ENCODE measurements at regions not wholly inside any gene's neighbourhood (a gene's known extent, or its start where the extent isn't known, plus 50 kb on each side); places are given as distances from the start of the nearest gene placed in this dataset.

DNA sequence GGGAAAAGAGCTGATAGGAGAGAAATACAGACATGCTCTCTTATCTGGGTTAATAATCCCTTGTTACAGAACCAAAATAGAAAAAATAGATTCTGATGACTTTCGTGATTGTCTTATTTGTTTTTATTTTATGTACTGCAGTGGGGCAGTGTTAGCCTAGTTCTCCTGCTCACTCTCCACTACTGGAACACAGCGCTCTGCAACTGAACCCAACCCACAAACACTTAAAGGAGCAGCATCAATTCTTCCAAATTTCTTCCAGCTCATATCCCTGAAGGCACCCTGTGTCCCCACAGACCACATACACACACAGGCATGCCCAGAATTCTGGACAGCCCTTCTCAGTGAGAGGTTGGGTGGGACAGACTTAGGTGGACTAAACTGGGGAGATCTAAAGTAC, 160.6 kb downstream of the SS18 start:
- no peak overlapping the region for H3K27ac Mint-ChIP-seq
- no peaks in the 10 kb centered on the region for H3K36me3 Mint-ChIP-seq
- H3K4me1 Mint-ChIP-seq, result no peaks in the 10 kb centered on the region
- Histone ChIP-seq H3K27me3 (ENCODE audit: control insufficient read depth, insufficient read depth, low read length) (peaks cover 2% of the 10 kb centered on the region), H3K4me1 (ENCODE audit: control insufficient read depth, insufficient read depth, low read length) (no peaks in the 10 kb centered on the region), H3K27ac (ENCODE audit: low read length) (no peak overlapping the region), H3K4me3 (ENCODE audit: low read length) (no peak overlapping the region), H3K36me3 (ENCODE audit: control insufficient read depth, insufficient read depth, low read length) (no peaks in the 10 kb centered on the region), H3K9me3 (ENCODE audit: control insufficient read depth, insufficient read depth, low read length) (no peaks in the 10 kb centered on the region)
- TF ChIP-seq, protein P1, sequence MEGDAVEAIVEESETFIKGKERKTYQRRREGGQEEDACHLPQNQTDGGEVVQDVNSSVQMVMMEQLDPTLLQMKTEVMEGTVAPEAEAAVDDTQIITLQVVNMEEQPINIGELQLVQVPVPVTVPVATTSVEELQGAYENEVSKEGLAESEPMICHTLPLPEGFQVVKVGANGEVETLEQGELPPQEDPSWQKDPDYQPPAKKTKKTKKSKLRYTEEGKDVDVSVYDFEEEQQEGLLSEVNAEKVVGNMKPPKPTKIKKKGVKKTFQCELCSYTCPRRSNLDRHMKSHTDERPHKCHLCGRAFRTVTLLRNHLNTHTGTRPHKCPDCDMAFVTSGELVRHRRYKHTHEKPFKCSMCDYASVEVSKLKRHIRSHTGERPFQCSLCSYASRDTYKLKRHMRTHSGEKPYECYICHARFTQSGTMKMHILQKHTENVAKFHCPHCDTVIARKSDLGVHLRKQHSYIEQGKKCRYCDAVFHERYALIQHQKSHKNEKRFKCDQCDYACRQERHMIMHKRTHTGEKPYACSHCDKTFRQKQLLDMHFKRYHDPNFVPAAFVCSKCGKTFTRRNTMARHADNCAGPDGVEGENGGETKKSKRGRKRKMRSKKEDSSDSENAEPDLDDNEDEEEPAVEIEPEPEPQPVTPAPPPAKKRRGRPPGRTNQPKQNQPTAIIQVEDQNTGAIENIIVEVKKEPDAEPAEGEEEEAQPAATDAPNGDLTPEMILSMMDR (IDR thresholded peaks at IDR 0.05), result no peak
- intact Hi-C loops (cut with micrococcal nuclease), result no loop called here
- H3K4me3 Mint-ChIP-seq, result no peak overlapping the region
- WGBS (ENCODE audit: insufficient coverage), result 89% methylated on average over 1 of the region's 2 CpGs
- no peak for ATAC-seq
- H3K9me3 Mint-ChIP-seq, result no peaks in the 10 kb centered on the region
- DNase-seq, result no peak
- peaks cover 0 to 3% of the 10 kb centered on the region in 2 donors for H3K27me3 Mint-ChIP-seq (ENCODE audit: low read depth in 2 of 2)

DNA sequence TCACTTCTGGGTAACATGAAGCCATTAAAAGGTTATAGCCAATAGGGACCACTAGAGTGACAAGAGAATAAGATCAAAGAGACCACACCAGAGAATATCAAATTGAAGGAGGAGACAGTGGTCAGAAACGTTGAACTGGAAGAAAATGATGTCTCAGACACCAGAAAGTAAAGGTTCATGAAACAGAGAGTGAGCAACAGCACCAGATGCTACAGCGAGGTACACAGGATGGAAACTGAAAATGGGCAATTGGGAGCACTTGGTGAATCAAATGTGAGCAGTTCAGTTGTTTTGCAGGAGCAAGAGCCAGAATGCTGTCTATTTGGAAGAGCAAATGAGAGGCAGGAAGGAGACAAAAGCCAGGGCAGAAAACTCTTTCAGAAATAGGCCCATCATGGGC, 162.6 kb downstream of the SS18 start:
- Mint-ChIP-seq H3K27ac (no peak overlapping the region), H3K27me3 (ENCODE audit: low read depth in 2 of 2) (peaks cover 0 to 3% of the 10 kb centered on the region in 2 donors), H3K9me3 (no peaks in the 10 kb centered on the region), H3K4me1 (no peaks in the 10 kb centered on the region), H3K4me3 (no peak overlapping the region), H3K36me3 (no peaks in the 10 kb centered on the region)
- no peak for DNase-seq
- TF ChIP-seq, protein P1 (IDR thresholded peaks at IDR 0.05), result no peak
- ATAC-seq, result no peak
- Histone ChIP-seq H3K4me1 (ENCODE audit: control insufficient read depth, insufficient read depth, low read length) (no peaks in the 10 kb centered on the region), H3K36me3 (ENCODE audit: control insufficient read depth, insufficient read depth, low read length) (no peaks in the 10 kb centered on the region), H3K9me3 (ENCODE audit: control insufficient read depth, insufficient read depth, low read length) (no peaks in the 10 kb centered on the region), H3K27me3 (ENCODE audit: control insufficient read depth, insufficient read depth, low read length) (peaks cover 2% of the 10 kb centered on the region), H3K27ac (ENCODE audit: low read length) (no peak overlapping the region), H3K4me3 (ENCODE audit: low read length) (no peak overlapping the region)
- intact Hi-C loops (cut with micrococcal nuclease), result no loop called here
- 40% methylated on average over 2 of the region's 2 CpGs for WGBS (ENCODE audit: insufficient coverage)

DNA sequence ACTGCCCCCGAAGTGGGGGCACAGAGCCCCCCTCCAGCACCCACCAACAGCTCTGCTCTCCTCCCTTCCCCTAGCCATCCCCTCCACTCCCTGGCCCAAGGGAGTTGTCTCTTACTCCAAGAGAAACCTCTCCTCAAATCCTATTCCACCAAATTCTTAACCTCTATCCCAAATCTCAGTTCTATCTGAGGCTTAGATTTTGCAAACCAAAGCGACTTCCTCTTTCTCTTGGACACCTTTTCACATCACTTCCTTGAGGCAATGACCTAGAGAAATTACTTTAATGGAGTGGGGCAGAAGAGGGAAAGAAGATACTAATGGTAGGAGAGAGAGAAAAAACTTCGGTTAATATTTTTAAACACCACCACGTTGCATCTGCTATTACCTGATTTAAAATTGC, 167.2 kb downstream of the SS18 start:
- Mint-ChIP-seq H3K4me3 (no peak overlapping the region), H3K4me1 (no peaks in the 10 kb centered on the region), H3K9me3 (no peaks in the 10 kb centered on the region), H3K36me3 (no peaks in the 10 kb centered on the region), H3K27me3 (ENCODE audit: low read depth in 2 of 2) (peaks cover 0 to 3% of the 10 kb centered on the region in 2 donors), H3K27ac (no peak overlapping the region)
- H3K27ac ChIP-seq (ENCODE audit: low read length), result no peak overlapping the region
- DNase-seq (no peak), ATAC-seq (no peak)
- 79% methylated on average over 3 of the region's 4 CpGs for WGBS (ENCODE audit: insufficient coverage)
- no peaks in the 10 kb centered on the region for H3K9me3 ChIP-seq (ENCODE audit: control insufficient read depth, insufficient read depth, low read length)
- H3K27me3 ChIP-seq (ENCODE audit: control insufficient read depth, insufficient read depth, low read length), result no peaks in the 10 kb centered on the region
- H3K36me3 ChIP-seq (ENCODE audit: control insufficient read depth, insufficient read depth, low read length), result no peaks in the 10 kb centered on the region
- TF ChIP-seq, protein P1 (IDR thresholded peaks at IDR 0.05), result no peak
- no peaks in the 10 kb centered on the region for H3K4me1 ChIP-seq (ENCODE audit: control insufficient read depth, insufficient read depth, low read length)
- intact Hi-C loops (cut with micrococcal nuclease), result loop anchor here (5.0 kb wide), 1 partner anchor 414 kb away; no protein-coding TSS in a partner anchor
- no peak overlapping the region for H3K4me3 ChIP-seq (ENCODE audit: low read length)

DNA sequence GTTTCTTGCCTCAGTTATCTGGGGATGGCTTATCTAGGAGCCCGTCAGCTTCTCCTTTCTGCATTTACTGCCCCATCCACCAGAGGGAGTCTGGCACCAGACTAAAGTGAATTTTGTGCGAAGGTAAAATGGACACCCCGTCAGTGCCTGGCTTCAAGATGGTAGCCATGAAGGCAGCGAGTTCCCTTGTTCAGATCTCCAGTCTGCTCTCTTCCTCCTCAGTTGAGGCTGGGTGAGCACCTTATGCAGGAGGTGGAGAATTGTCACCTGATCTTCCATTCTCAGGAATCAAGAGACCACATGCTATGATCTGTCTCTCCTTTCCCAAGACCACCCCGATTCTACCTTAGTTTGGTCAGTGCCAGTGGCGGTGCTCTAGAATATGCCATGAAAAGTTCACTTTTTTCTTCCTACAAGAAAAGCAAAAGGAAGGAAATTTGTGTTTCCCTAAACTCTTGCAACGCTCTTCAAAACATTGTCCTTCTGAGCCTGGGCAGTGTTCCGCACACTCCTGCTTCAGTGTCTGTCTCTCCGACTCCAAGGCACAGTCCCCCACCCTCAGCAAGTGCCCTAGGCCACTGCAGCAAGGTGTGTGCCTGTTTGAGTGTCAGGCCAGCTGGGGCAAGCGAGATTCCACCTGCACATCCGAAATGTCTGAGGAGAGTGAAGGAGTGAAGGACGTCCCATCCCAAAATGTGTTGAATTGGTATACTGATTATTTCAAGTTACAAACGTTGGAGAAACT, 168.6 kb downstream of the SS18 start:
- H3K9me3 Mint-ChIP-seq, result no peaks in the 10 kb centered on the region
- H3K27me3 Mint-ChIP-seq (ENCODE audit: low read depth in 2 of 2), result peaks cover 0 to 3% of the 10 kb centered on the region in 2 donors
- no peak overlapping the region for H3K27ac ChIP-seq (ENCODE audit: low read length)
- H3K27me3 ChIP-seq (ENCODE audit: control insufficient read depth, insufficient read depth, low read length), result no peaks in the 10 kb centered on the region
- H3K4me3 ChIP-seq (ENCODE audit: low read length), result no peak overlapping the region
- H3K36me3 ChIP-seq (ENCODE audit: control insufficient read depth, insufficient read depth, low read length), result no peaks in the 10 kb centered on the region
- intact Hi-C loops (cut with micrococcal nuclease), result loop anchor here (5.0 kb wide), 1 partner anchor 415 kb away; no protein-coding TSS in a partner anchor
- no peaks in the 10 kb centered on the region for H3K4me1 ChIP-seq (ENCODE audit: control insufficient read depth, insufficient read depth, low read length)
- H3K36me3 Mint-ChIP-seq, result no peaks in the 10 kb centered on the region
- TF ChIP-seq, protein P1 (IDR thresholded peaks at IDR 0.05), result peak; percentile 49
- WGBS (ENCODE audit: insufficient coverage), result 84% methylated on average over 13 of the region's 13 CpGs
- peak in 1 of 2 donors; percentile 62 for DNase-seq
- H3K4me1 Mint-ChIP-seq, result no peaks in the 10 kb centered on the region
- H3K9me3 ChIP-seq (ENCODE audit: control insufficient read depth, insufficient read depth, low read length), result no peaks in the 10 kb centered on the region
- peak; percentile 44 to 57 (median 50) for ATAC-seq
- H3K27ac Mint-ChIP-seq, result no peak overlapping the region
- H3K4me3 Mint-ChIP-seq, result no peak overlapping the region

Data from natural killer cell (primary cell).